ENCODE measurements at regions not wholly inside any gene's neighbourhood (a gene's known extent, or its start where the extent isn't known, plus 50 kb on each side); places are given as distances from the start of the nearest gene placed in this dataset.
A peak's percentile ranks its signal among the peaks of the same experiment; 100 is the strongest.

DNA sequence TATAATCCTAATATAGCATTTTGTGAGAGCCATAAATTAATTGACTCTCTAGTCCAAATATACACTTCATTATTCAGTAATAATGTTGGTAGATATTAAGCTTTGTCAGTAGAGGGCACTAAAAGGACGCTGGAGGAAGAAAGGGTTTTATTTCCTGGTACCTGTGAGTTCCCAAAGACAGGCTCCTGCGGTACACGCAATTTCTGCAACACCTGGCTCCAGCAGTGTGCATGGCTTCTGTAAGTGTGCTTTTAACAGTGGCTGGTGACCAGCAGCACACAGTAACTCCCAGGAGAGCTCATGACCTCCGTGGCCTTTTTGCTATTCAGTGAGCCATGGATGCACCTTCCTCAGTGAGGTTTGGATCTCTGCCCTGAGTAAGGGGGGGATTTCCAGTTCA, 338.3 kb upstream of the ZNF385D start:
- Histone ChIP-seq H3K4me1 (ENCODE audit: insufficient read depth, low read length, severe bottlenecking) (no peaks in the 10 kb centered on the region), H2AFZ (ENCODE audit: low read length) (no peak overlapping the region), H4K20me1 (ENCODE audit: insufficient read depth, low read length) (no peaks in the 10 kb centered on the region), H3K79me2 (ENCODE audit: insufficient read depth, low read length) (no peaks in the 10 kb centered on the region), H3K27ac (ENCODE audit: low read depth, low read length, poor library complexity, severe bottlenecking) (no peak overlapping the region), H3K36me3 (ENCODE audit: insufficient read depth, low read length) (no peaks in the 10 kb centered on the region), H3K4me3 (ENCODE audit: low read depth, low read length, poor library complexity, severe bottlenecking) (no peak overlapping the region), H3K9me2 (ENCODE audit: low read depth, low read length) (no peaks in the 10 kb centered on the region), H3K9ac (ENCODE audit: low read length) (no peak overlapping the region), H3K4me2 (ENCODE audit: low read length) (no peak overlapping the region), H3K27me3 (ENCODE audit: insufficient read depth, low read length) (no peaks in the 10 kb centered on the region), H3K9me3 (ENCODE audit: low read length) (no peaks in the 10 kb centered on the region), H3F3A (ENCODE audit: insufficient read depth, low read length) (no peaks in the 10 kb centered on the region)
- TF ChIP-seq, protein P1, sequence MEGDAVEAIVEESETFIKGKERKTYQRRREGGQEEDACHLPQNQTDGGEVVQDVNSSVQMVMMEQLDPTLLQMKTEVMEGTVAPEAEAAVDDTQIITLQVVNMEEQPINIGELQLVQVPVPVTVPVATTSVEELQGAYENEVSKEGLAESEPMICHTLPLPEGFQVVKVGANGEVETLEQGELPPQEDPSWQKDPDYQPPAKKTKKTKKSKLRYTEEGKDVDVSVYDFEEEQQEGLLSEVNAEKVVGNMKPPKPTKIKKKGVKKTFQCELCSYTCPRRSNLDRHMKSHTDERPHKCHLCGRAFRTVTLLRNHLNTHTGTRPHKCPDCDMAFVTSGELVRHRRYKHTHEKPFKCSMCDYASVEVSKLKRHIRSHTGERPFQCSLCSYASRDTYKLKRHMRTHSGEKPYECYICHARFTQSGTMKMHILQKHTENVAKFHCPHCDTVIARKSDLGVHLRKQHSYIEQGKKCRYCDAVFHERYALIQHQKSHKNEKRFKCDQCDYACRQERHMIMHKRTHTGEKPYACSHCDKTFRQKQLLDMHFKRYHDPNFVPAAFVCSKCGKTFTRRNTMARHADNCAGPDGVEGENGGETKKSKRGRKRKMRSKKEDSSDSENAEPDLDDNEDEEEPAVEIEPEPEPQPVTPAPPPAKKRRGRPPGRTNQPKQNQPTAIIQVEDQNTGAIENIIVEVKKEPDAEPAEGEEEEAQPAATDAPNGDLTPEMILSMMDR (IDR thresholded peaks at IDR 0.05; ENCODE audit: low read length) = peak; percentile 65
- no peak for TF ChIP-seq EZH2 (IDR thresholded peaks at IDR 0.05; ENCODE audit: borderline replicate concordance, low read length)

DNA sequence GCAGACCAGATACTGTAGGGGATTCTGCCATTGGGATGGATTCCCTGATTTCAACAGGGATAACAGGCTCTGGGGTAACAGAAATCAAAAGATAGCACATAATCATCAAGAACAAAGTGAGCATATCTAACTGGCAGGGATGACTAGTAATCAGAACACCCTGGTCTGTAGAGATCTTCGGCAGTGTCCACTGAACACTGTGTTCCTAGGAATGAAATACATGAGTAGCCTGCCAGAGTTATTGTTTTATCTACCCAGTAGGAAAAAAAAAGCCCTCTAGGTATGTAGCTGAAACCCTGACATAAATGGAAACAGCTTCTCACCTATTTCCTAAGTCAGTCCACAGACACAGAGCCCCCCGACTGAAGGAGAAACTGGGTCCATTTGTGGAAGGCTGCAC, 340.3 kb upstream of the ZNF385D start:
- TF ChIP-seq, protein P1 (IDR thresholded peaks at IDR 0.05; ENCODE audit: low read length) = no peak
- H3F3A ChIP-seq (ENCODE audit: insufficient read depth, low read length) = no peaks in the 10 kb centered on the region
- no peak overlapping the region for H3K27ac ChIP-seq (ENCODE audit: low read depth, low read length, poor library complexity, severe bottlenecking)
- H3K4me1 ChIP-seq (ENCODE audit: insufficient read depth, low read length, severe bottlenecking) = no peaks in the 10 kb centered on the region
- no peaks in the 10 kb centered on the region for H3K9me3 ChIP-seq (ENCODE audit: low read length)
- no peaks in the 10 kb centered on the region for H3K27me3 ChIP-seq (ENCODE audit: insufficient read depth, low read length)
- H3K9me2 ChIP-seq (ENCODE audit: low read depth, low read length) = no peaks in the 10 kb centered on the region
- H3K36me3 ChIP-seq (ENCODE audit: insufficient read depth, low read length) = no peaks in the 10 kb centered on the region
- H4K20me1 ChIP-seq (ENCODE audit: insufficient read depth, low read length) = no peaks in the 10 kb centered on the region
- no peak overlapping the region for H3K4me2 ChIP-seq (ENCODE audit: low read length)
- no peak overlapping the region for H3K4me3 ChIP-seq (ENCODE audit: low read depth, low read length, poor library complexity, severe bottlenecking)
- no peak overlapping the region for H3K9ac ChIP-seq (ENCODE audit: low read length)
- no peak overlapping the region for H2AFZ ChIP-seq (ENCODE audit: low read length)
- H3K79me2 ChIP-seq (ENCODE audit: insufficient read depth, low read length) = no peaks in the 10 kb centered on the region

DNA sequence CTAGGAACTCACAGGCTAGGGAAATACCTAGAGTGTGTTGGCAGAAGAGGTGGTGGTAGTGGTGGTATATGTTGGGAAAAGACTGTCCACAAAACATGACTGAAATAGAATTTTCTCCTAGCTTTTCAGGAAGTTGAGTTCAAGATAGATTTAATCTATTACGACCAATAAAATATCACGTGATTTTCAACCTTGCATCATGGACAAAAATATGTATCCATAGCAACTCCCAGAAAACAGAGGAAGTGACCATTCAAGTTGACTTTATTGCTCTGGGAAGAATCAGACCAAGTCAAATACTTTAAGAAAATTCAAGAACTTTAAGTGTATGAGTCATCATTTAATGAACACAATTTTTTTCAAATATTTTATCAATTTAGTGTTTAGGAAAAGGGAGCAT, 347.0 kb upstream of the ZNF385D start:
- Histone ChIP-seq H3K27ac (ENCODE audit: low read depth, low read length, poor library complexity, severe bottlenecking) (no peak overlapping the region), H2AFZ (ENCODE audit: low read length) (no peak overlapping the region), H3K4me2 (ENCODE audit: low read length) (no peak overlapping the region), H3K9me2 (ENCODE audit: low read depth, low read length) (no peaks in the 10 kb centered on the region), H3K9me3 (ENCODE audit: low read length) (no peaks in the 10 kb centered on the region), H3F3A (ENCODE audit: insufficient read depth, low read length) (no peaks in the 10 kb centered on the region), H3K9ac (ENCODE audit: low read length) (no peak overlapping the region), H3K79me2 (ENCODE audit: insufficient read depth, low read length) (no peaks in the 10 kb centered on the region), H3K4me1 (ENCODE audit: insufficient read depth, low read length, severe bottlenecking) (no peaks in the 10 kb centered on the region), H4K20me1 (ENCODE audit: insufficient read depth, low read length) (no peaks in the 10 kb centered on the region), H3K36me3 (ENCODE audit: insufficient read depth, low read length) (no peaks in the 10 kb centered on the region), H3K4me3 (ENCODE audit: low read depth, low read length, poor library complexity, severe bottlenecking) (no peak overlapping the region), H3K27me3 (ENCODE audit: insufficient read depth, low read length) (no peaks in the 10 kb centered on the region)
- TF ChIP-seq EZH2 (IDR thresholded peaks at IDR 0.05; ENCODE audit: borderline replicate concordance, low read length) = no peak

DNA sequence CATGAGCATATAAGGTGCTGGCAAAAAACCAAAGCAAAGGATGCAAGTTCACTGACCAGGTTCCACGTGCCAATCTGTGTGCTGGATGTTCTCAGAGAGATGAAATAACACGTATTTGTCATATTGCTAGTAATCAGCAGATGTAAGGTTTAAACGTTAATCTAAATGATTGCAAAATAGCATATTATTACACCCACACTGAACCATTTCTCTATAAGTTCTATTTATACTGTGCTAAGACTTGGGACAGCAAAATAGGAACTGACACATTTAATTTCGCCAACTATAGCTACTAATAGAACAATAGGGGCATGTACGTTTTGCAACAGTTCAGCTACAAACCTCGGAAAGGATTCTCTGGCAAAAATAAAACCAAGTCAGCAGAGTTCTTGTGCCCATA, 350.3 kb upstream of the ZNF385D start:
- H3K36me3 ChIP-seq (ENCODE audit: insufficient read depth, low read length) = no peaks in the 10 kb centered on the region
- no peaks in the 10 kb centered on the region for H3K9me3 ChIP-seq (ENCODE audit: low read length)
- no peaks in the 10 kb centered on the region for H3F3A ChIP-seq (ENCODE audit: insufficient read depth, low read length)
- no peak for TF ChIP-seq EZH2 (IDR thresholded peaks at IDR 0.05; ENCODE audit: borderline replicate concordance, low read length)
- TF ChIP-seq, protein P1 (IDR thresholded peaks at IDR 0.05; ENCODE audit: low read length) = no peak
- no peak overlapping the region for H3K4me2 ChIP-seq (ENCODE audit: low read length)
- H3K4me3 ChIP-seq (ENCODE audit: low read depth, low read length, poor library complexity, severe bottlenecking) = no peak overlapping the region
- no peaks in the 10 kb centered on the region for H4K20me1 ChIP-seq (ENCODE audit: insufficient read depth, low read length)
- H3K9ac ChIP-seq (ENCODE audit: low read length) = no peak overlapping the region
- no peak overlapping the region for H3K27ac ChIP-seq (ENCODE audit: low read depth, low read length, poor library complexity, severe bottlenecking)
- no peak overlapping the region for H2AFZ ChIP-seq (ENCODE audit: low read length)
- no peaks in the 10 kb centered on the region for H3K4me1 ChIP-seq (ENCODE audit: insufficient read depth, low read length, severe bottlenecking)
- H3K79me2 ChIP-seq (ENCODE audit: insufficient read depth, low read length) = no peaks in the 10 kb centered on the region
- H3K27me3 ChIP-seq (ENCODE audit: insufficient read depth, low read length) = no peaks in the 10 kb centered on the region
- H3K9me2 ChIP-seq (ENCODE audit: low read depth, low read length) = no peaks in the 10 kb centered on the region
